ENCODE measurements at regions not wholly inside any gene's neighbourhood (a gene's known extent, or its start where the extent isn't known, plus 50 kb on each side); places are given as distances from the start of the nearest gene placed in this dataset.

DNA sequence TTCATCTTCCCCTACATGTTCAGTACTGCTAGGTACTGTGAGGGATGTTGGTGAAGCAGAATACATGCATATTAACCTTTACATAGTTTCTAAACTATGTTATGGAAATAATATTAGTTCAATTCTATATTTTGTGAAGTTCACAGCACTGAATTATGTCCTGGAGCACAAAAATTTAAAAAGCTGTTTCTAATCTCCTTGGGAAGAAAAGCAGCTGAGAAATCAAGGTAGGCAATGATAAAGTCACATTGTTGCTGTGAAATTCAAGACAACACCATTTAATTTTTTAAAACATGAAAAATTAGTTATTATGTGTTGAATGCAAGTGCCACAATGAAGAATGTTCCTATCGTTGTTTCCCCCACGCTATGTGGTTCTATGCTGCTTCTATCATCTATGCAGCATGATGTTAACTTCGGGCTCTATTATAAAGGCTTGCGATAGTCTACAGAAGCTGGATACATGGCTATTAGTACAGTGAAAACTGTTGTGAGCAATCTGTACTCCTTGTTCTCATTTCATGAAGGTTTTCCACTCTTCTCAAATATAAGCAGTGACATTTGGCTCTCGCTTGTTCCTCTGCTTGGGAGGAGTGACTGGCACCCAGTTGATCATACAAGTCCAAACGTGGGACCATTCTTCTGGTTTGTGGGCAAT is 164.3 kb downstream of the AASDHPPT start:
- intact Hi-C loops (cut with DNase I): no loop called here
- Histone ChIP-seq H3K27ac (no peak overlapping the region), H3K9me3 (peaks cover 0 to 12% (median 3%) of the 10 kb centered on the region in 11 donors), H3K27me3 (no peaks in the 10 kb centered on the region), H3K4me3 (no peak overlapping the region), H3K36me3 (no peaks in the 10 kb centered on the region), H3K4me1 (no peaks in the 10 kb centered on the region)
- no peak for ATAC-seq
- WGBS, 2 donors: 86 to 88% methylated on average over 6 of the region's 6 CpGs
- no peak for DNase-seq
- TF ChIP-seq, protein P1, sequence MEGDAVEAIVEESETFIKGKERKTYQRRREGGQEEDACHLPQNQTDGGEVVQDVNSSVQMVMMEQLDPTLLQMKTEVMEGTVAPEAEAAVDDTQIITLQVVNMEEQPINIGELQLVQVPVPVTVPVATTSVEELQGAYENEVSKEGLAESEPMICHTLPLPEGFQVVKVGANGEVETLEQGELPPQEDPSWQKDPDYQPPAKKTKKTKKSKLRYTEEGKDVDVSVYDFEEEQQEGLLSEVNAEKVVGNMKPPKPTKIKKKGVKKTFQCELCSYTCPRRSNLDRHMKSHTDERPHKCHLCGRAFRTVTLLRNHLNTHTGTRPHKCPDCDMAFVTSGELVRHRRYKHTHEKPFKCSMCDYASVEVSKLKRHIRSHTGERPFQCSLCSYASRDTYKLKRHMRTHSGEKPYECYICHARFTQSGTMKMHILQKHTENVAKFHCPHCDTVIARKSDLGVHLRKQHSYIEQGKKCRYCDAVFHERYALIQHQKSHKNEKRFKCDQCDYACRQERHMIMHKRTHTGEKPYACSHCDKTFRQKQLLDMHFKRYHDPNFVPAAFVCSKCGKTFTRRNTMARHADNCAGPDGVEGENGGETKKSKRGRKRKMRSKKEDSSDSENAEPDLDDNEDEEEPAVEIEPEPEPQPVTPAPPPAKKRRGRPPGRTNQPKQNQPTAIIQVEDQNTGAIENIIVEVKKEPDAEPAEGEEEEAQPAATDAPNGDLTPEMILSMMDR (IDR thresholded peaks at IDR 0.05): no peak

DNA sequence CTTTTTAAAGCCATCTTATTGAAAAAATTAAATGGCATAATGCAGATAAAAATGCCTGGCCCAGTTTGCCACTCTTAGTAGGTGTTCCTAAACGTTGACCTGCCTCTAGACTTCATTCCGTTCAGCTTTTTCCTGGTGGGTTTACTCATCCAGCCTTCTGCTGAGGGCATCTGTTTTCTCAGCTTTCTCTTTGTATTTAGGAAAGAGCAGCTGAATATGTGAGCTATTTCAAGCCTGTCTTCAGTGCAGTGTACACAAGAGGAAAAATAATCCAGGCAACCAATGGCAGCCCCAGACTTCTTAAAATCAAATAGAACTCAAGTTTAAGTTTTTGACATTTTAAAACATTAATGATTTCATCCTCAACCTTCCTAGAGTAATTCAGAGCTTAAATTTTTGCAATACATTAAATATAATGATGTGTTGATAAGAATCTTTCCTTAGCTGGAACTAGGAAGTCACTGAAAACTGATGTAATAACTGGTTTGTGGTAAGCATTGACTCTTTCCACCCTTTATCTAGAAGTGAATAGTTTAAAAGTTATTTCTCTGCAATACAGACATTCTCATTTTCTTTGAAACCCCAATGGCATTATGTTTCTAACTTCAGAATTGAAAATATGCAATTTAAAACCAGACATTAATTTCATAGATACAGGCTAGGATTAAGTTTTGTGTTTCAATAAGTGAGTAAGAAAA is 165.4 kb downstream of the AASDHPPT start:
- no peak for ATAC-seq
- 29 to 43% methylated on average over 2 of the region's 2 CpGs for WGBS, 2 donors
- Histone ChIP-seq H3K4me1 (no peaks in the 10 kb centered on the region), H3K27me3 (no peaks in the 10 kb centered on the region), H3K27ac (no peak overlapping the region), H3K4me3 (no peak overlapping the region), H3K36me3 (no peaks in the 10 kb centered on the region), H3K9me3 (peaks cover 0 to 22% (median 7%) of the 10 kb centered on the region in 11 donors)
- intact Hi-C loops (cut with DNase I): no loop called here
- TF ChIP-seq, protein P1 (IDR thresholded peaks at IDR 0.05): no peak
- no peak for DNase-seq

DNA sequence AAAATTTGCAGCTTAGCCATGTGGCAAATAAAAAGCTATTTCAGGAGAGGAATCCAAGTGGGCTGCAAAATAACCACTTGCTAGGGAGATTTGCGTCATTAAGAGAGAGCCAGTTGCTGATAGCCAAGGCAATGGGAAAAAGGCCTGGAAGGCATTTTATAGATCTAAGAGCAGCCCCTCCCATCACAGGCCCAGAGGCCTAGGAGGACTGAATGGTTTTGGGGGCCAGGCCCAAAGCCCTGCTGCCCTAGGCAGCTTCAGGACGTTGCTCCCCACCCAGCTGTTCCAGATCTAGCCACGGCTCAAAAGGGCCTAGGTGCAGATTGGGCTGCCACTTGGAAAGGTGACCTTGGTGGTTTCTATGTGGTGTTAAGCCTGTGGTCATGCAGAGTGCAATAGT is 169.0 kb downstream of the AASDHPPT start:
- Histone ChIP-seq H3K4me3 (no peak overlapping the region), H3K4me1 (no peaks in the 10 kb centered on the region), H3K27ac (no peak overlapping the region), H3K27me3 (no peaks in the 10 kb centered on the region), H3K9me3 (peaks cover 0 to 29% (median 7%) of the 10 kb centered on the region in 11 donors), H3K36me3 (no peaks in the 10 kb centered on the region)
- TF ChIP-seq, protein P1 (IDR thresholded peaks at IDR 0.05): no peak
- DNase-seq (no peak), ATAC-seq (no peak)
- intact Hi-C loops (cut with DNase I): no loop called here
- 55 to 84% methylated on average over 3 of the region's 3 CpGs for WGBS, 2 donors

DNA sequence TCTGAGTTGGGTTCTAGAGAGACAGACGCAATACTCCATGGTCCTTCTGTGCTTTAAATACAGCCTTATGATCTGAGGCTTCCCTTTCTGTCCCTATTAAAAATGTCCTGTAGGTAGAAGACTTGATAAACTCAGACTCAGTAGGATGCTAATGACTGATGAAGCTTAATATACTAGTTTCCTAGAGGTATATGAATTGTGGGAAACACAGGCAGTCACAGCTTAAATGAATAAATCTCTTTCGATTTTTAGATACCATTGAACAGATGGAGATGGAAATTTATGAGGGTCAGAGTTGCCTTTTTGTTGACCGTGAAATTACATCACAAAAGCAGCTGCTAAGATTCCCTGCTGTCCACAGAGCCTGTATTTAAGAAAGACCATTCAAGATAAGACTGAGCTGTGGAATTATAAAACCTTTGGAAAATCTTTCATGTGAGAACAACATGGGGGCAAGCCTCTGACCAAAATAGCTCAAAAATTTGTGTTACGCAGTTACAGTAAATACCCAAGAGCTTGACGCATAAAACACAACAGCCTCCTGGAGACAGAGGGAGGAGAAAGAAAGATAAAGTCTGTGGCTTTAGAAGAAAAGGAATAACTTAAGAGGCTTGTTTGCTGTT is 172.3 kb downstream of the AASDHPPT start:
- Histone ChIP-seq H3K36me3 (no peaks in the 10 kb centered on the region), H3K27me3 (no peaks in the 10 kb centered on the region), H3K27ac (no peak overlapping the region), H3K9me3 (peaks cover 0 to 29% (median 7%) of the 10 kb centered on the region in 11 donors), H3K4me3 (no peak overlapping the region), H3K4me1 (no peaks in the 10 kb centered on the region)
- 61 to 63% methylated on average over 5 of the region's 5 CpGs for WGBS, 2 donors
- intact Hi-C loops (cut with DNase I): loop anchor here in 1 of 10 donors (10.0 kb wide), 1 partner anchor 215 kb away; no protein-coding TSS in a partner anchor
- TF ChIP-seq, protein P1 (IDR thresholded peaks at IDR 0.05): no peak
- peak in 6 of 8 donors; percentile 24 to 61 (median 50) for ATAC-seq
- no peak for DNase-seq
